22Rv1 (cell line): ENCODE measurements at regions not wholly inside any gene's neighbourhood (a gene's known extent, or its start where the extent isn't known, plus 50 kb on each side); places are given as distances from the start of the nearest gene placed in this dataset.

ENCODE experiments used
- CTCF ChIP-seq: fragments of 450-650 bp; IDR thresholded peaks from 2 replicates; pipeline ENCODE4 v1.5.1; 2017; ENCODE audit warnings: mild to moderate bottlenecking
- ZFX ChIP-seq: fragments of 450-650 bp; IDR thresholded peaks from 2 replicates; pipeline ENCODE4 v1.6.1; 2017; ENCODE audit warnings: antibody characterized with exemption, borderline replicate concordance

- TF ChIP-seq CTCF (no peak), ZFX (no peak)
These were observed 141.2 kb upstream of the TACR1 start for GRCh38 chr2:75340560-75340959.
